CD14-positive monocyte (primary cell): ENCODE measurements at regions not wholly inside any gene's neighbourhood (a gene's known extent, or its start where the extent isn't known, plus 50 kb on each side); places are given as distances from the start of the nearest gene placed in this dataset.

Experiments
- DNase-seq, 3 donors: peaks; one replicate each; pipeline ENCODE4 v3.0.0-alpha.2; 2011 to 2022
- H2AFZ ChIP-seq: 2 replicates; pipeline ENCODE4 v1.6.0; 2012; ENCODE audit warnings: mild to moderate bottlenecking, low read depth, low read length, inconsistent platforms; ENCODE audit not compliant: insufficient read depth, poor library complexity, severe bottlenecking
- H3K27ac ChIP-seq, 2 donors: 1 replicate in 1 of 2; 2 replicates in 1 of 2; pipeline ENCODE4 v1.5.1; 2012 to 2013; ENCODE audit warnings: low read length in 2 of 2, control low read depth in 1 of 2, inconsistent platforms in 1 of 2, low read depth in 1 of 2, mild to moderate bottlenecking in 1 of 2
- H3K27me3 ChIP-seq, 2 donors: one replicate each; pipeline versions ENCODE4 v1.6.0 to v1.6.1; 2011 to 2013; ENCODE audit warnings: low read length in 2 of 2; ENCODE audit not compliant: control insufficient read depth in 2 of 2, insufficient read depth in 2 of 2
- H3K36me3 ChIP-seq, 2 donors: replicated peaks in 1 of 2; 1 replicate in 1 of 2; 2 replicates in 1 of 2; pipeline versions ENCODE4 v1.5.1 to v1.6.1; 2012 to 2013; ENCODE audit warnings: low read length in 2 of 2, control low read depth in 1 of 2, inconsistent platforms in 1 of 2, mild to moderate bottlenecking in 1 of 2; ENCODE audit not compliant: insufficient read depth in 2 of 2, control insufficient read depth in 1 of 2
- H3K4me1 ChIP-seq, 2 donors: 1 replicate in 1 of 2; 2 replicates in 1 of 2; pipeline versions ENCODE4 v1.5.1 to v1.6.1; 2012 to 2013; ENCODE audit warnings: low read length in 2 of 2, control low read depth in 1 of 2, inconsistent platforms in 1 of 2, mild to moderate bottlenecking in 1 of 2, moderate library complexity in 1 of 2; ENCODE audit not compliant: insufficient read depth in 2 of 2, control insufficient read depth in 1 of 2
- H3K4me2 ChIP-seq: replicated peaks from 2 replicates; pipeline ENCODE3; 2012; ENCODE audit warnings: low read length, moderate library complexity, mild to moderate bottlenecking; ENCODE audit not compliant: poor library complexity, severe bottlenecking; ENCODE audit errors: extremely low read depth
- H3K4me3 ChIP-seq, 3 experiments: fragments of 200-600 bp in 1 of 3; sonication (generic) in 1 of 3; replicated peaks in 1 of 3; 1 replicate in 2 of 3; 2 replicates in 1 of 3; pipeline ENCODE4 v1.5.1; 2011 to 2013; ENCODE audit warnings: low read length in 3 of 3, mild to moderate bottlenecking in 3 of 3, control low read depth in 2 of 3, low read depth in 2 of 3, inconsistent platforms in 1 of 3, moderate library complexity in 1 of 3
- H3K79me2 ChIP-seq: 2 replicates; pipeline ENCODE4 v1.6.0; 2012; ENCODE audit warnings: mild to moderate bottlenecking, control low read depth, inconsistent platforms, low read length, moderate library complexity; ENCODE audit not compliant: insufficient read depth
- H3K9ac ChIP-seq: 2 replicates; pipeline ENCODE4 v1.6.0; 2017; ENCODE audit warnings: low read length, mild to moderate bottlenecking; ENCODE audit not compliant: insufficient read depth, poor library complexity, severe bottlenecking
- H3K9me3 ChIP-seq, 2 donors: replicated peaks in 1 of 2; 1 replicate in 1 of 2; 2 replicates in 1 of 2; pipeline versions ENCODE4 v1.5.1 to v1.6.1; 2012 to 2013; ENCODE audit warnings: low read length in 2 of 2, control low read depth in 1 of 2; ENCODE audit not compliant: control insufficient read depth in 1 of 2, insufficient read depth in 1 of 2
- H4K20me1 ChIP-seq: 2 replicates; pipeline ENCODE4 v1.6.0; 2012; ENCODE audit warnings: mild to moderate bottlenecking, low read length, control low read depth, moderate library complexity; ENCODE audit not compliant: insufficient read depth
- H3K27ac Mint-ChIP-seq, 7 donors: one replicate each; pipeline ENCODE4 v1.8.0; 2020; ENCODE audit warnings: mild to moderate bottlenecking in 7 of 7, mixed read lengths in 7 of 7, moderate library complexity in 6 of 7, inconsistent platforms in 2 of 7
- H3K27me3 Mint-ChIP-seq, 3 donors: one replicate each; pipeline ENCODE4 v1.8.0; 2021 to 2022; ENCODE audit warnings: low read depth in 3 of 3, mild to moderate bottlenecking in 3 of 3, mixed read lengths in 3 of 3, moderate library complexity in 3 of 3, inconsistent platforms in 1 of 3
- H3K36me3 Mint-ChIP-seq, 2 donors: one replicate each; pipeline ENCODE4 v1.8.0; 2020; ENCODE audit warnings: mixed read lengths in 2 of 2, inconsistent platforms in 1 of 2, mild to moderate bottlenecking in 1 of 2
- H3K4me1 Mint-ChIP-seq: one replicate; pipeline ENCODE4 v1.8.0; 2020; ENCODE audit warnings: mild to moderate bottlenecking, mixed read lengths
- H3K4me3 Mint-ChIP-seq, 2 donors: one replicate each; pipeline ENCODE4 v1.8.0; 2020; ENCODE audit warnings: mild to moderate bottlenecking in 2 of 2, mixed read lengths in 2 of 2, moderate library complexity in 1 of 2
- H3K9me3 Mint-ChIP-seq, 7 donors: one replicate each; pipeline ENCODE4 v1.8.0; 2020 to 2022; ENCODE audit warnings: mixed read lengths in 7 of 7, mild to moderate bottlenecking in 6 of 7, moderate library complexity in 6 of 7, inconsistent platforms in 2 of 7
- WGBS: methylation state at CpG from one replicate; pipeline ENCODE4 v1.1.5; 2013; ENCODE audit warnings: missing lambda C conversion rate; ENCODE audit not compliant: insufficient coverage; 5-methylcytosine and 5-hydroxymethylcytosine counted together
- intact Hi-C, 2 donors: fragments of 100-400 bp; cut with micrococcal nuclease; formaldehyde crosslinking; loops; one replicate each; pipeline versions ENCODE4 v1.15.0 to v1.15.1; 2023
- TF ChIP-seq, protein P1 (sequence below): fragments of 200-600 bp; IDR thresholded peaks from one replicate; pipeline ENCODE4 v1.8.0; 2022; ENCODE audit warnings: antibody characterized with exemption, mild to moderate bottlenecking

DNA sequence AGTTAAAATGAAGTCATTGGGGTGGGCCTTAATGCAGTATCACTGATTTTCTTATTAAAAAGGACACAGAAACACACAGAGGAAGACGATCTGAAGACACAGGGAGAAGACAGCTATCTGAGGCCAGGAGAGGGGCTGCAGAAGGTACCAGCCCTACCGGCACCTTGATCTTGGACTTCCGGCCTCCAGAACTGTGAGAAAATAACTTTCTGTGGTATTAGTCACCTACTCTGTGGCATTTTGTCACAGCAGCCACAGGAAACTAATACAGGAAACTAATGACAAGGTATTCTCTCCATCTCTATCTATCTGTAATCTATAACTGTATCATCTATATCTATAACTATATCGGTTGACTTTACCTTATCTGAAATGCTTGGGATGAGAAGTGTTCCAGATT, 1149.5 kb downstream of the BCL11B start:
- Histone ChIP-seq H3K27me3 (no peaks in the 10 kb centered on the region), H2AFZ (no peak overlapping the region), H3K4me2 (no peak overlapping the region), H3K27ac (no peak overlapping the region), H3K9ac (no peak overlapping the region), H3K36me3 (no peaks in the 10 kb centered on the region), H4K20me1 (no peaks in the 10 kb centered on the region), H3K4me1 (no peaks in the 10 kb centered on the region), H3K79me2 (no peaks in the 10 kb centered on the region), H3K9me3 (peaks cover 0 to 6% of the 10 kb centered on the region in 2 donors), H3K4me3 (no peak overlapping the region)
- Mint-ChIP-seq H3K4me1 (no peaks in the 10 kb centered on the region), H3K4me3 (no peak overlapping the region), H3K27me3 (peaks cover 0 to 1% (median 0%) of the 10 kb centered on the region in 3 donors), H3K36me3 (no peaks in the 10 kb centered on the region), H3K9me3 (peaks cover 0 to 12% (median 6%) of the 10 kb centered on the region in 7 donors), H3K27ac (no peak overlapping the region)
- no peak for DNase-seq
- 57% methylated on average over 1 of the region's 4 CpGs for WGBS
- TF ChIP-seq, protein P1, sequence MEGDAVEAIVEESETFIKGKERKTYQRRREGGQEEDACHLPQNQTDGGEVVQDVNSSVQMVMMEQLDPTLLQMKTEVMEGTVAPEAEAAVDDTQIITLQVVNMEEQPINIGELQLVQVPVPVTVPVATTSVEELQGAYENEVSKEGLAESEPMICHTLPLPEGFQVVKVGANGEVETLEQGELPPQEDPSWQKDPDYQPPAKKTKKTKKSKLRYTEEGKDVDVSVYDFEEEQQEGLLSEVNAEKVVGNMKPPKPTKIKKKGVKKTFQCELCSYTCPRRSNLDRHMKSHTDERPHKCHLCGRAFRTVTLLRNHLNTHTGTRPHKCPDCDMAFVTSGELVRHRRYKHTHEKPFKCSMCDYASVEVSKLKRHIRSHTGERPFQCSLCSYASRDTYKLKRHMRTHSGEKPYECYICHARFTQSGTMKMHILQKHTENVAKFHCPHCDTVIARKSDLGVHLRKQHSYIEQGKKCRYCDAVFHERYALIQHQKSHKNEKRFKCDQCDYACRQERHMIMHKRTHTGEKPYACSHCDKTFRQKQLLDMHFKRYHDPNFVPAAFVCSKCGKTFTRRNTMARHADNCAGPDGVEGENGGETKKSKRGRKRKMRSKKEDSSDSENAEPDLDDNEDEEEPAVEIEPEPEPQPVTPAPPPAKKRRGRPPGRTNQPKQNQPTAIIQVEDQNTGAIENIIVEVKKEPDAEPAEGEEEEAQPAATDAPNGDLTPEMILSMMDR: no peak
- intact Hi-C loops: no loop called here

DNA sequence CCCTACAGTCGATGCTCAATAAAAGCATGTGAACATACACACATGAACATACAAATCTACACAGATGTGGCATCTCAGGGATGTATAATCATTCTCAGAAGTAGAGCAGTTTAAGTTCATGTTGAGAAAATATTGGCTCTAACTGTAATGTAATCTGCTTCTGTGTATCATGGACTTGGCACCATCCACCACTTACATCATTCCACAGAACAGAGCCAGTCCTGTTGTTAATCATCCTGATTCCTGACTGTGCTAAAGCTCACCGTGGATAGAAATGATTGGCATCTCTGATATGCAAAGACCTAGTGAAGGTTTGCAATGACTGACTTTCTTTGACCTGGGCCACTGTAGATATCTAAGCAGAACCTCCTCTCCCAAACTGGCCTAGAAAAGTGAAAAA, 1141.3 kb downstream of the BCL11B start:
- no peak for DNase-seq
- Histone ChIP-seq H3K79me2 (no peaks in the 10 kb centered on the region), H3K27me3 (no peaks in the 10 kb centered on the region), H3K4me1 (no peaks in the 10 kb centered on the region), H3K9ac (no peak overlapping the region), H3K4me3 (no peak overlapping the region), H4K20me1 (no peaks in the 10 kb centered on the region), H3K36me3 (no peaks in the 10 kb centered on the region), H3K27ac (no peak overlapping the region), H3K9me3 (no peaks in the 10 kb centered on the region), H2AFZ (no peak overlapping the region), H3K4me2 (no peak overlapping the region)
- peaks cover 0 to 5% (median 0%) of the 10 kb centered on the region in 3 donors for H3K27me3 Mint-ChIP-seq
- no peaks in the 10 kb centered on the region for H3K36me3 Mint-ChIP-seq
- WGBS: no CpG with 5 or more reads among the region's 2 CpGs
- H3K4me3 Mint-ChIP-seq: no peak overlapping the region
- H3K9me3 Mint-ChIP-seq: peaks cover 0 to 3% (median 0%) of the 10 kb centered on the region in 7 donors
- TF ChIP-seq, protein P1: no peak
- H3K27ac Mint-ChIP-seq: no peak overlapping the region
- intact Hi-C loops: no loop called here
- no peaks in the 10 kb centered on the region for H3K4me1 Mint-ChIP-seq
